Thoracic aorta (tissue), 2 donors: ENCODE measurements at regions not wholly inside any gene's neighbourhood (a gene's known extent, or its start where the extent isn't known, plus 50 kb on each side); places are given as distances from the start of the nearest gene placed in this dataset.

Experiments used
- ATAC-seq: fragments of 150-250 bp; one replicate; pipeline ENCODE4 v1.8.0; 2017; ENCODE audit warnings: low read depth; ENCODE audit not compliant: insufficient number of reproducible peaks, low FRiP score
- DNase-seq: peaks from one replicate; pipeline ENCODE4 v3.0.0-alpha.2; 2020; ENCODE audit warnings: low spot score
- H3K27ac ChIP-seq, 2 donors: fragments of 200-600 bp; sonication (generic); 1 replicate in 1 of 2; 2 replicates in 1 of 2; pipeline ENCODE4 v1.5.1; 2016; ENCODE audit warnings: mild to moderate bottlenecking in 2 of 2, moderate library complexity in 2 of 2
- H3K27me3 ChIP-seq: fragments of 200-600 bp; sonication (generic); replicated peaks from 2 replicates; pipeline ENCODE4 v1.6.0; 2016; ENCODE audit warnings: mild to moderate bottlenecking; ENCODE audit not compliant: insufficient read depth
- H3K36me3 ChIP-seq: fragments of 200-600 bp; sonication (generic); one replicate; pipeline ENCODE4 v1.5.1; 2016
- H3K4me1 ChIP-seq, 2 donors: fragments of 200-600 bp; sonication (generic); 1 replicate in 1 of 2; 2 replicates in 1 of 2; pipeline versions ENCODE4 v1.5.1 to v1.6.0; 2016; ENCODE audit warnings: low read depth in 2 of 2, mild to moderate bottlenecking in 1 of 2; ENCODE audit not compliant: control insufficient read depth in 1 of 2
- H3K4me3 ChIP-seq: fragments of 200-600 bp; sonication (generic); 2 replicates; pipeline ENCODE4 v1.5.1; 2016; ENCODE audit warnings: mild to moderate bottlenecking
- H3K9me3 ChIP-seq: fragments of 200-600 bp; sonication (generic); 2 replicates; pipeline ENCODE4 v1.5.1; 2016
- TF ChIP-seq, protein P1 (sequence below): fragments of 200-600 bp; sonication (generic); IDR thresholded peaks from one replicate; pipeline ENCODE4 v1.5.1; 2019; ENCODE audit warnings: antibody characterized with exemption

DNA sequence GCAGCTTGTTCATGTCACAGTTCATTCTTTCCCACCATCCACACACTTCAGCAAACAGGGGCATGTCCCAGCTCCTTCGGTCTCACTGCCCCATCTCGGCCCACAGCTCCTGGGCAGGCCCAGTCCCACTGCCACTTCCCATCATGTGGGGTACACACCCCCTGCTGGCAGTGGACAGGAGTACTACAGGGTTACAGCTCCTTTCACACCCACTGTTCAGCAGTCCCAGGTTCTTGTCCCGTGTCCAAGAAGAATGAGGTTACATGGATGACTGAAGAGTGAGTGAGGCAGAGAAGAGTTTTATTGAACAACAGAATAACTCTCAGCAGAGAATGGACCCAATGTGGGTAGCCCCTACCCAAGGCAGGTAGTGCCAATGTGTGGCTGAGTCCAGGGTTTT is 77.8 kb upstream of the SMLR1 start:
- H3K27ac ChIP-seq, result no peak overlapping the region
- DNase-seq (no peak), ATAC-seq (no peak)
- TF ChIP-seq, protein P1, sequence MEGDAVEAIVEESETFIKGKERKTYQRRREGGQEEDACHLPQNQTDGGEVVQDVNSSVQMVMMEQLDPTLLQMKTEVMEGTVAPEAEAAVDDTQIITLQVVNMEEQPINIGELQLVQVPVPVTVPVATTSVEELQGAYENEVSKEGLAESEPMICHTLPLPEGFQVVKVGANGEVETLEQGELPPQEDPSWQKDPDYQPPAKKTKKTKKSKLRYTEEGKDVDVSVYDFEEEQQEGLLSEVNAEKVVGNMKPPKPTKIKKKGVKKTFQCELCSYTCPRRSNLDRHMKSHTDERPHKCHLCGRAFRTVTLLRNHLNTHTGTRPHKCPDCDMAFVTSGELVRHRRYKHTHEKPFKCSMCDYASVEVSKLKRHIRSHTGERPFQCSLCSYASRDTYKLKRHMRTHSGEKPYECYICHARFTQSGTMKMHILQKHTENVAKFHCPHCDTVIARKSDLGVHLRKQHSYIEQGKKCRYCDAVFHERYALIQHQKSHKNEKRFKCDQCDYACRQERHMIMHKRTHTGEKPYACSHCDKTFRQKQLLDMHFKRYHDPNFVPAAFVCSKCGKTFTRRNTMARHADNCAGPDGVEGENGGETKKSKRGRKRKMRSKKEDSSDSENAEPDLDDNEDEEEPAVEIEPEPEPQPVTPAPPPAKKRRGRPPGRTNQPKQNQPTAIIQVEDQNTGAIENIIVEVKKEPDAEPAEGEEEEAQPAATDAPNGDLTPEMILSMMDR, result no peak
- H3K4me3 ChIP-seq, result no peak overlapping the region
- H3K9me3 ChIP-seq, result no peaks in the 10 kb centered on the region
- no peaks in the 10 kb centered on the region for H3K27me3 ChIP-seq
- H3K4me1 ChIP-seq, result no peaks in the 10 kb centered on the region
- no peaks in the 10 kb centered on the region for H3K36me3 ChIP-seq

DNA sequence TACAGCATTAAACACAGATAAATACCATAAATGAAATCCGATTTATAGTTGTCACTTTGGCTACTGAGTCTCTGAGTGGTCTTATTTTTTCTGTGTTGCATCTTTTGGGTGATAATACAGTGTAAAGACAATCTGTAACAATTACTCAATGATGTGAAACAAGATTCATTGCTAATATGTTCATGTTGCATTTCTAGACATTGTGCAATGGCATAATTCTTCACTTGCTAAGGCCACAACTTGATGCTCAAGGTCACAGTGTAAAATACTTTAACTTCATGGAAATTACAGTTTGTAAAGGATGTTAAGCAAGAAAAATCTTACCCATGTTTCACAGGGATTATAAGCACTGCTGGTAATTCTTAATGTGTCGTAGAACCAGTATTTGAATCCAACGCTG is 74.9 kb upstream of the SMLR1 start:
- Histone ChIP-seq H3K36me3 (no peaks in the 10 kb centered on the region), H3K4me3 (no peak overlapping the region), H3K27me3 (no peaks in the 10 kb centered on the region), H3K4me1 (no peaks in the 10 kb centered on the region), H3K9me3 (no peaks in the 10 kb centered on the region), H3K27ac (no peak overlapping the region)
- TF ChIP-seq, protein P1, result no peak
- ATAC-seq (no peak), DNase-seq (no peak)

DNA sequence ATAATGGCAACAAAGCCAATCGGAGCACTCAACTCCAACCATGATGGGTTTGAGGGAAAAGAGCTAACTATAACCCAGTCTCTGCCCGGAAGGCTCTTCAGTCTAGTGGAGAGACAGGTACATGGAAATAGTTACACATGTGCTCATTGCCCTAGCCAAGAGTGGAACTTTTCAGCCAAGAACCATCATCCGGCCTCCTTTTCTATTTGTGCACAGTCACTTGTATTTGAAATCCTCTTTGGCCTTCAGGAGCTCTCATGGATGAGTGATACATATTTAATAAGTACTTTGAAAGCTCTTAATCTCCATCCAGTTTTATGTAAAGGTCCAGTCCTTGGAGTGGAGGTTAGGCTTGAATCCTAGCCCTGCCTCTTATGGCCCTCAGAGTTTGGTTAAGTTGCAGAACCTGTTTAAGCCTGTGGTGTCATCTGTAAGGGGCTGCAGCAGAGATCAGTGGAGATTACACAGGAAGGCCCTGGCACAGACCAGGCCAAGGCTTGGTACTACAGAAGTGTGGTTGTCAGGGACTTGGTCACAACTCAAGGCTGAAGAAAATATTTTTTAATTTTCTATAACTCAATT is 72.3 kb upstream of the SMLR1 start:
- TF ChIP-seq, protein P1, result no peak
- Histone ChIP-seq H3K4me1 (no peaks in the 10 kb centered on the region), H3K9me3 (no peaks in the 10 kb centered on the region), H3K27ac (no peak overlapping the region), H3K27me3 (no peaks in the 10 kb centered on the region), H3K36me3 (no peaks in the 10 kb centered on the region), H3K4me3 (no peak overlapping the region)
- ATAC-seq (no peak), DNase-seq (no peak)

DNA sequence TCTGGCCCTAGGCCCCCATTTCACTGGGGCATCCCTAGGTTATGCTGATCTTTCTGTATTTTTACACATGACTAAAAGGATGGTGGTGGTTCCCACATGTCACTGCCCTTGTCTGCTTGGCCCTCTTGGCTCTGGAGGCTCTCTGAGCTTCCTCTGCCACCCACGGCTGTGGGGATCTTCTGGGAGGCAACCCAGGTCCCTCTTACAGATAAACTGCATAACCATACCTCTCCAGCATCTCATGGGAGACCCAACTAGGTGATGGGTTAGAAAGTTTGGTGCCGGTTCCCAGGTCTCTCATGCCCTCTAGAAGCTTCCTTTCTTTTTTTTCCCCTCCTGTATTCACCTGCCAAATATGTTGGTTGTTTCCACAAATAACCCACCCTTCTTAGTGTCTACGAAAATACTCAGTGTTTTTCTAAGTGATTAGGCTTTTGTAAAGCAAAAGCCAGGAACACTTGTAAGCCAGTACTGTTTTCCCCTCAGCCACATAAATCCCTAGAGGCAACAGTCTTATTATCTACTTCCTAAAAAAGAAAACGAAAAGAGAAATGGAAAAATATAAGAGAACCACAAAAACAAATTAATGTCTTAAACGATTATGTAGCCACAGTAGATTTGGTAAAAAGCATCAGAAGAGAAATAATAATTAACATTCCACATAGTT is 71.7 kb upstream of the SMLR1 start:
- no peak for DNase-seq
- Histone ChIP-seq H3K27me3 (no peaks in the 10 kb centered on the region), H3K36me3 (no peaks in the 10 kb centered on the region), H3K9me3 (no peaks in the 10 kb centered on the region), H3K27ac (no peak overlapping the region), H3K4me3 (no peak overlapping the region), H3K4me1 (no peaks in the 10 kb centered on the region)
- TF ChIP-seq, protein P1, result no peak
- no peak for ATAC-seq

DNA sequence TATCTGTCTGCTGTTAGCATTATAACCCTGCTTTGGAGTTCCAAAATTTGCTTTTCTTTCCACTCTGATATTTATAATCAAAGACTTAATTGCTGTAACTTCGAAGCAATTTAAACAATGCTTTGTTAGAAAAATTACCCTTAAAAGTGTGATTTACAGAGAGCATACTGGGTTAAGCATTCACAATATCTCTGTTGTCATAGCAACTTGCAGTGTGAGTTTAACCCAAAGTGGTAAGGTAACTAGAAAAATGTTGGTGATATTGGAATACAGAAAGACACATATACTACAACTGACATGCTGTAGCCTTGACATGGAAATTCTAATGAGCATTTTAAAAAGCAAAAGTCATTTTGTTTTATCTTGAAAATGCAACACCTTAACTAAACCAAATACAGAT is 70.4 kb upstream of the SMLR1 start:
- DNase-seq (no peak), ATAC-seq (no peak)
- TF ChIP-seq, protein P1, result no peak
- H3K4me3 ChIP-seq, result no peak overlapping the region
- no peaks in the 10 kb centered on the region for H3K27me3 ChIP-seq
- H3K36me3 ChIP-seq, result no peaks in the 10 kb centered on the region
- no peaks in the 10 kb centered on the region for H3K9me3 ChIP-seq
- H3K27ac ChIP-seq, result no peak overlapping the region
- no peaks in the 10 kb centered on the region for H3K4me1 ChIP-seq
